Inferior parietal cortex (tissue), 1 donor: ENCODE measurements at regions not wholly inside any gene's neighbourhood (a gene's known extent, or its start where the extent isn't known, plus 50 kb on each side); places are given as distances from the start of the nearest gene placed in this dataset.

Experiments
- DNase-seq: peaks from one replicate; pipeline ENCODE4 v3.0.0-alpha.2; 2016; ENCODE audit errors: extremely low spot score

DNA sequence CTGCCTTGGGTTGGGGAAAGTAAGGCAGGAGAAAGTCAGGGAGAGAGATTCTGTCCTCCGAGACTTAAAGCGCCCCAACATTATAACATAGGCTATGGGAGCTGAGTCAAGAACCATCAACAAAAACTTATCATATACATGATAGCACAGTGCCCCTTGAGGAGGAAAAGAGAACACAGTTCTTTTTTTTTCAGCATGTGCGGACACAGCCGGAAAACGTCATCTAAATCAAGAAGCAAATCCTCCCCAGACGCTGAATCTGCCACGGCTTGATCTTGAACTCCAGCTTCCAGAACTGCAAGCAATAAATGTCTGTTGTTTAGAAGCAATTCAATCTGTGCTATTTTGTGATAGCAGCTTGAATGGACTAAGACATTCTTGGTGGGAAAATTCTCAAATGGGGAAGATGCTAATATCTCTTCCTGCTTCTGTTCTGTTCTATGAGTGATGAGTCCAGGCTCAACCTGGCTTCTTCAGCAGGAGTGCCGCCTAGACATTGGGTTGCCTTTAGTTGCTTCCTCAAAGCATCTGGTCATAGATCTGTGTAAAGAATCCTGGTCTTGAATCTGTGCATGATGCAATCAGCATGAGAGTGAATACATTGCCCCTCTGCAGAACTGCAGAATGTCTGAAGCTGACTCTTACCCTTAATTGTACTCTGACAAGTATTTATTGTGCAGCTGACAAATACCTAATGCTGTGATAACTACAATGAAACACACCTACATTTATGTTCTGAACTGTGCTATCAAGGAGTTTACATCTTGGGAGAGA lies 549.8 kb upstream of the PRKX start:
- DNase-seq = peak; percentile 1

GRCh38 chrX:4253092-4253491 lies 539.6 kb upstream of the PRKX start:
- no peak for DNase-seq

GRCh38 chrX:4249401-4249800 lies 536.0 kb upstream of the PRKX start:
- DNase-seq = no peak

DNA sequence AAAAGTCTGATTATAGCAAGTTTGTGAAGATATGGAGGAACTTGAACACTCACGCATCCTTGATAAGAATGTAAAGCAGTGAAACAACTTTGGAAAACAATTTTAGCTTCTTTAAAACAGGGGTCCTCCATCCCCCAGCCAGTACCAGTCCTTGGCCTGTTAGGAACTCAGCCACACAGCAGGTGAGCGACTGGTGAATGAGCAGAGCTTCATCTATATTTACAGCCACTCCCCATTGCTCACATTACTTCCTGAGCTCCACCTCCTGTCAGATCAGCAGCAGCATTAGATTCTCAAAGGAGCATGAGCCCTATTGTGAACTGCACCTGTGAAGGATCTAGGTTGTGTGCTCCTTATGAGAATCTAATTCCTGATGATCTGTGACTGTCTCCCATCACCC lies 530.3 kb upstream of the PRKX start:
- DNase-seq = no peak

- no peak for DNase-seq
These were observed 527.2 kb upstream of the PRKX start for GRCh38 chrX:4240541-4241194.

- no peak for DNase-seq
These were observed 526.4 kb upstream of the PRKX start for GRCh38 chrX:4239650-4240540.

DNA sequence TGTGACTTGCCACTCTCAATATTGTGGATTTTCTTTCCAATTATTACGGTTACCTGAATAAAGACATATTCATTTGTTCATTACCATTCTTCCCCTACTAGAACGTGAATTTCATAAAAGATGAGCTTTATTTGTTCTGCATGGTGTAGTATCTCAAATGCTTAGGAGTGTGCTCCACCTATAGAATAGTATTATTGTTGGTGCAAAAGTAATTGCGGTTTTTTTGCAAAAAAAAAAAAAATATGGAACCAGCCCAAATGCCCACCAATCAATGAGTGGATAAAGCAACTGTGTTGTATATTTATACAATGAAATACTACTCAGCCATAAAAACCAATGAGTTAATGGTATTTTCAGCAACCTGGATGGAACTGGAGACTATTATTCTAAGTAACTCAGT lies 525.5 kb upstream of the PRKX start:
- DNase-seq = no peak

GRCh38 chrX:4225086-4225485 lies 511.6 kb upstream of the PRKX start:
- no peak for DNase-seq

GRCh38 chrX:4206941-4207340 lies 493.5 kb upstream of the PRKX start:
- no peak for DNase-seq

DNA sequence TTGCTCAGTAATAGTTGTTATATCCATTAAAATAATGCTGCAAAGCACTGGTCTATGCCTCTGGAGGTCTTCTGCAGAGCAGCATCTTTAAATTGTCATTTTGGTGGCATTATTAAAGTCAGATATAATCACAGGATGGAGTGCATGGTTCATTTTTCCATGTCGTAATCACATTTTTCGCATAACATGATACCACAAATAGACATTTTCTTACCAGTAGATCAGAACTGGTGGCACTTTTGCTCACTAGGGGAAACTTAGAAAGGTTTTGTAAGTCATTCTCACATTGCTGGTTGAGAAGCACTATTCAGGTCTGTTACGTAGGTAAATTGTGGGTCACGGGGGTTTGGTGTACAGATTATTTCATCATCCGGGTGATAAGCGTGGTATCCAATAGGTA lies 484.5 kb upstream of the PRKX start:
- DNase-seq = no peak

DNA sequence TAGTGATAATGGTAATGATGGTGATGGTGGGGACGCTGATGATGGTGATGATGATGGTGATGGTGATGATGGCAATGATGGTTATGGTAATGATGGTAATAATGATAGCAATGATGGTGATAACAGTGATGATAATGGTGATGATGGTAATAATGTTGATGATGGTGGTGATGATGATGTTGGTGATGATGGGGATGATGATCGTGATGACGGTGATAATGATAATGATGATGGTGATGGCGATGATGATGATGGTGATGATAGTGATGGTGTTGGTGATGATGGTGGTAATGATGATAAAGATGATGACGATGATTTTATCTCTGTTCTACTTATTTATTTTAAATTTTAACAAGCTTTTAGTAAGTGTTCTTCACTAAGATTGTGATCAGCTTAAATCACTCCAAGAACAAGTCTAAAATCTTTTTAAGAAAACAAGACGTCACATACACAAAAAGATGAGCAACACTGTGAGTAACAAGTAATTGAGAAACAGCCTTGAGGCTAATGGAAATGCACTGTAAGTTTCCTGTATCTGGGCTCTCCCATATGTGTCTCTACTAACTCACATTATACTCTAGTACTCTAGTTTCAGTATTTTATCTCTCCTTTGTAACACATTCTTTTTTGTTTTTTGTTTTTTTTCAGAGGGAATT lies 480.2 kb upstream of the PRKX start:
- no peak for DNase-seq

DNA sequence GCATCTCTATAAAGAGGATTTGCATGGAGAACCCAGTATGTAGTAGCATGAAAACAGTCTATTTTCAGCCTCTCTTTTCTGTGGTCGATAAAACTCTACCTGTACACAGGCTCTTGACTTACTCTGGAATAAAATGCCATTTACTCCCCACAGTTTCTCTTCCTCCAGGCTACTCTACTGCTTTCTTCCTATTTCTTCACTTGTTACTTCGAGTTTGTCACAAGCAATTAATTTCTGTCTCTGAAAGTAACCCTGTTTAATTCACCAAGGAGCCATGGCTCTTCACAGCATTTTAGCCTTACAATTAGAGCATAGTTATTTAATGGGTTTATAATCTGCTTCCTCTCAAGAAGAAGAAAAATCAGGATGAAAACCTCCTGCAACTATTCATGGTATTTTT lies 472.9 kb upstream of the PRKX start:
- DNase-seq = no peak

GRCh38 chrX:4185086-4185485 lies 471.6 kb upstream of the PRKX start:
- no peak for DNase-seq

DNA sequence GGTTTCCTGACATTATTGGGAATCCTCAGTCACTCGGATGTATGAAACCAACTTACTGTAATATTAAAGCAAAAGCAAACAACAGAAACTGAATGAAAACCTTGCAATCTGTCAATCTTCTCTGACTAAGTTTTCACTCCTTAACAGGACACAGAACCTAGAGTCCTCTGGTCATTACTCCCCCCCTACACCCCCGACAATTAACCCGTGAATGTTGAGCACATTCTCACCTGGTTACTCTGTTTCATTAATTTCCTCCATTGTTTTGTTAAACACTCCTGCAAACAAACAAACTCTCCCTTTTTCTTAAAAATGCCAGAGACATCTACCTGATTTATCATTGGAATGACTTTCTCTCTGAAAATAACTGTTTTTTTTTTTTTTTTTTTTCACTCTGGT lies 469.0 kb upstream of the PRKX start:
- no peak for DNase-seq

- no peak for DNase-seq
These were observed 468.4 kb upstream of the PRKX start for GRCh38 chrX:4181782-4182407.

- no peak for DNase-seq
These were observed 465.6 kb upstream of the PRKX start for GRCh38 chrX:4179031-4179430.

GRCh38 chrX:4175221-4175620 lies 461.8 kb upstream of the PRKX start:
- no peak for DNase-seq

DNA sequence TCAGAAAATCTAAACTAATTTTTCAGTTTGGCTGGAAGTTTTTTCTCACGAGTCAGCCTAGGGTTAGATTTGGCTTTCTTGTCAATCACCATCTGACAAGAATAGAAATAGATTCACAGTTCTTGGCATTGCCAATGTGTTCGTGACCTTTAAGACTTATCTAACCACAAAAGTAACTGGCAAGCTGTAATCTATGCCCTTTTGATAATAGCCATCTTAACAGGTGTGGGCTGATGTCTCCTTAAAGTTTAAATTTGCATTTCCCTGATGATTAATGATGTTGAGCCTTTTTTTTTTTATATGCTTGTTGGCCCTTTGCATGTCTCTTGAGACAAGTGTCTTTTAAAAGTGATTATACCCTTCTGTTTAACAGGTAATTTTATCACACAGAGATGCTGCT lies 460.3 kb upstream of the PRKX start:
- DNase-seq = no peak

- no peak for DNase-seq
These were observed 438.3 kb upstream of the PRKX start for GRCh38 chrX:4151798-4152197.

- no peak for DNase-seq
These were observed 436.8 kb upstream of the PRKX start for GRCh38 chrX:4150259-4150658.

GRCh38 chrX:4129626-4130025 lies 416.2 kb upstream of the PRKX start:
- DNase-seq = no peak
